OCI-LY1 (cell line): ENCODE measurements at regions not wholly inside any gene's neighbourhood (a gene's known extent, or its start where the extent isn't known, plus 50 kb on each side); places are given as distances from the start of the nearest gene placed in this dataset.

Source experiments
- H2AFZ ChIP-seq: fragments of 200-600 bp; sonication (generic), shearing (Covaris generic); 2 replicates; pipeline ENCODE4 v1.6.0; 2014; ENCODE audit warnings: antibody characterized with exemption, mild to moderate bottlenecking, low read length
- H3F3A ChIP-seq: fragments of 200-600 bp; sonication (generic), shearing (Covaris generic); 2 replicates; pipeline ENCODE4 v1.6.0; 2014; ENCODE audit warnings: mild to moderate bottlenecking, antibody characterized with exemption, low read length, moderate library complexity; ENCODE audit not compliant: insufficient read depth
- H3K27ac ChIP-seq: fragments of 200-600 bp; sonication (generic); 2 replicates; pipeline ENCODE4 v1.5.1; 2014; ENCODE audit warnings: low read length, mixed run types, mild to moderate bottlenecking, low read depth; ENCODE audit not compliant: poor library complexity, severe bottlenecking
- H3K27me3 ChIP-seq: fragments of 200-600 bp; sonication (generic); 2 replicates; pipeline ENCODE4 v1.6.0; 2014; ENCODE audit warnings: antibody characterized with exemption, mild to moderate bottlenecking, low read length, moderate library complexity; ENCODE audit not compliant: insufficient read depth
- H3K36me3 ChIP-seq: fragments of 200-600 bp; sonication (generic); 2 replicates; pipeline ENCODE4 v1.6.1; 2014; ENCODE audit warnings: mild to moderate bottlenecking, antibody characterized with exemption, low read length, moderate library complexity, mixed read lengths; ENCODE audit not compliant: insufficient read depth
- H3K4me1 ChIP-seq: fragments of 200-600 bp; sonication (generic); 2 replicates; pipeline ENCODE4 v1.5.1; 2014; ENCODE audit warnings: mild to moderate bottlenecking, low read length, moderate library complexity; ENCODE audit not compliant: insufficient read depth, severe bottlenecking
- H3K4me2 ChIP-seq: fragments of 200-600 bp; sonication (generic), shearing (Covaris generic); 2 replicates; pipeline ENCODE4 v1.6.1; 2014; ENCODE audit warnings: low read length
- H3K4me3 ChIP-seq: fragments of 200-600 bp; sonication (generic); 2 replicates; pipeline ENCODE4 v1.5.1; 2014; ENCODE audit warnings: low read length, low read depth, mild to moderate bottlenecking, mixed read lengths; ENCODE audit not compliant: poor library complexity, severe bottlenecking
- H3K79me2 ChIP-seq: fragments of 200-600 bp; shearing (Covaris generic); 2 replicates; pipeline ENCODE4 v1.6.1; 2016; ENCODE audit warnings: mixed run types, low read length, mixed read lengths; ENCODE audit not compliant: insufficient read depth
- H3K9ac ChIP-seq: fragments of 200-600 bp; sonication (generic), shearing (Covaris generic); 2 replicates; pipeline ENCODE4 v1.6.1; 2014; ENCODE audit warnings: mild to moderate bottlenecking, low read length, mixed read lengths
- H3K9me2 ChIP-seq: fragments of 200-600 bp; sonication (generic), shearing (Covaris generic); 2 replicates; pipeline ENCODE4 v1.6.1; 2014; ENCODE audit warnings: low read depth, mild to moderate bottlenecking, low read length, mixed read lengths
- H3K9me3 ChIP-seq: fragments of 200-600 bp; shearing (Covaris generic); 2 replicates; pipeline ENCODE4 v1.6.1; 2014; ENCODE audit warnings: low read length, mixed read lengths
- H4K20me1 ChIP-seq: fragments of 200-600 bp; sonication (generic), shearing (Covaris generic); 2 replicates; pipeline ENCODE4 v1.6.0; 2016; ENCODE audit warnings: mild to moderate bottlenecking, low read length; ENCODE audit not compliant: insufficient read depth
- CTCF ChIP-seq: fragments of 200-600 bp; sonication (generic), shearing (Covaris generic); IDR thresholded peaks from 2 replicates; pipeline ENCODE4 v1.5.1; 2017; ENCODE audit warnings: mild to moderate bottlenecking, antibody characterized with exemption, low read length, moderate library complexity, mixed read lengths
- EZH2 ChIP-seq: fragments of 200-600 bp; sonication (generic), shearing (Covaris generic); IDR thresholded peaks from 2 replicates; pipeline ENCODE4 v1.8.0; 2017; ENCODE audit warnings: borderline replicate concordance, mixed run types, mild to moderate bottlenecking, antibody characterized with exemption, low read length, moderate library complexity, mixed read lengths

DNA sequence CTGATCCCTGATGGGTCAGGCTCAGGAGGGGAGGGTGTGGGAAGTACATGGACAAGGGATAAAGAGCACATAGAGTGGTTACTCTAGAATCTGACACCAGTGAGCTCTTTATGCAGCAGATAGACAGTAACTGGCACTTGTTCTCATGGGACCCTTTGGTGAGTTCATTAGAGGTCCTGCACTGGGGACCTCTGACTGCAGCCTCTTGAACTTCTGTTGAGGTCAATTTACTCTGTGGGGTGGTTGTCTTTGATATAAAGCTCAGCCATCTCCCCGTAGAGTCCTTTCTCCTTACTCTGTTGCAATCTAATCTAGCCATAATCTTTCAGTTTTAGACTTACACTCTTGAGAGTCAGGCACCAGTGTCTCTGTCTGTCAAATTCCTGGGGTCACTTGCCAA, 222.4 kb downstream of the GPAT3 start:
- Histone ChIP-seq H2AFZ (no peak overlapping the region), H3K27me3 (no peaks in the 10 kb centered on the region), H3K9me2 (no peaks in the 10 kb centered on the region), H3K27ac (no peak overlapping the region), H4K20me1 (no peaks in the 10 kb centered on the region), H3K9ac (no peak overlapping the region), H3F3A (no peaks in the 10 kb centered on the region), H3K4me1 (no peaks in the 10 kb centered on the region), H3K79me2 (no peaks in the 10 kb centered on the region), H3K36me3 (no peaks in the 10 kb centered on the region), H3K4me2 (no peak overlapping the region), H3K4me3 (no peak overlapping the region), H3K9me3 (no peaks in the 10 kb centered on the region)
- no peak for TF ChIP-seq EZH2
- no peak for TF ChIP-seq CTCF

- H3F3A ChIP-seq = no peaks in the 10 kb centered on the region
- H3K27me3 ChIP-seq = no peaks in the 10 kb centered on the region
- H3K9ac ChIP-seq = no peak overlapping the region
- no peaks in the 10 kb centered on the region for H3K36me3 ChIP-seq
- TF ChIP-seq EZH2 (no peak), CTCF (no peak)
- no peaks in the 10 kb centered on the region for H3K4me1 ChIP-seq
- H2AFZ ChIP-seq = no peak overlapping the region
- H3K4me3 ChIP-seq = no peak overlapping the region
- no peaks in the 10 kb centered on the region for H4K20me1 ChIP-seq
- no peaks in the 10 kb centered on the region for H3K79me2 ChIP-seq
- no peak overlapping the region for H3K27ac ChIP-seq
- no peaks in the 10 kb centered on the region for H3K9me3 ChIP-seq
- no peaks in the 10 kb centered on the region for H3K9me2 ChIP-seq
- H3K4me2 ChIP-seq = no peak overlapping the region
Observed at GRCh38 chr4:83757121-83757621, 221.3 kb downstream of the GPAT3 start.

DNA sequence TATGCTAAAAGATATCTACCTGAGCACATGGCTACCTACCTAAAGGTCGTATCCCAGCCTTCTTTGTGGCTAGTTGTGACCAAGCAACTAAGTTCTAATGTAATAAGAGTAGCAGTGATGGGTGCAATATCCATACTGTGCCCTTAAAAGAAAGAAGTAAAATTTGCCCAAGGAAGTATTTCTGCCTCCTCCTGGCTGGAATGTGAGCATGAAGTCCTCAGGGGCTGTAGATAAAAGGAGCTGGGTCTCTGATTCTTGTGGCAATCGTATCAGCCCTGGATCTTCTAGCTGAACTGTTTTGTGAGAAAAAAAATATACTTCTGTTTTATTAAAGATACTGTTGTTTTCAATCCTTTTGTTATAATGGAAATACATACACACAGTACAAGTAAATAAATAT, 217.4 kb downstream of the GPAT3 start:
- no peaks in the 10 kb centered on the region for H4K20me1 ChIP-seq
- no peaks in the 10 kb centered on the region for H3K4me1 ChIP-seq
- no peaks in the 10 kb centered on the region for H3F3A ChIP-seq
- no peaks in the 10 kb centered on the region for H3K9me2 ChIP-seq
- H3K4me3 ChIP-seq = no peak overlapping the region
- H2AFZ ChIP-seq = no peak overlapping the region
- no peaks in the 10 kb centered on the region for H3K27me3 ChIP-seq
- H3K9me3 ChIP-seq = no peaks in the 10 kb centered on the region
- TF ChIP-seq CTCF (no peak), EZH2 (no peak)
- H3K36me3 ChIP-seq = no peaks in the 10 kb centered on the region
- H3K9ac ChIP-seq = no peak overlapping the region
- no peak overlapping the region for H3K27ac ChIP-seq
- no peak overlapping the region for H3K4me2 ChIP-seq
- H3K79me2 ChIP-seq = no peaks in the 10 kb centered on the region
